ENCODE measurements at regions not wholly inside any gene's neighbourhood (a gene's known extent, or its start where the extent isn't known, plus 50 kb on each side); places are given as distances from the start of the nearest gene placed in this dataset.

DNA sequence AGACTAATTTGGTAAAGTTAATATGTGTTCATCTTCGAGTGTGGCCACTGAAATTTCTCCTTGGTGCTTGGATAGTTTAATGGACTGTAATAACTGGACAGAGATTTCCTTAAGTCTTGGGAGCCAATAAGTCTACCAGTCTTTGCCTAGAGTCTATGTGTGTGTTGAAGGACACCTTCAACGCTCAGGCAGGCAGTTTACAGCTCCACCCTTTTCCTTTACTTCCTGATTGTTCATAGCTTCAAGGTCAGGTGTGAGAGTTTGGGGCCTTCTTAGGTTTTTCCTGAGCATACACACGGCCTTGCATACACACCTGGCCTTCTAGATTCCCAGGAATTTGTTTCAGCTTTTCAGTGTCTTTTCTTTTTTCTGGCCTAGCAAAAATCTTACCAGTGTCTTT is 355.3 kb upstream of the AMOT start:
- TF ChIP-seq POLR2AphosphoS5 (IDR thresholded peaks at IDR 0.05; ENCODE audit: low read depth, low read length), result no peak
- no peak for TF ChIP-seq EZH2 (IDR thresholded peaks at IDR 0.05; ENCODE audit: low read depth, low read length, severe bottlenecking)
- TF ChIP-seq BRCA1 (IDR thresholded peaks at IDR 0.05; ENCODE audit: low read depth, low read length), result no peak
- TF ChIP-seq, protein P1, sequence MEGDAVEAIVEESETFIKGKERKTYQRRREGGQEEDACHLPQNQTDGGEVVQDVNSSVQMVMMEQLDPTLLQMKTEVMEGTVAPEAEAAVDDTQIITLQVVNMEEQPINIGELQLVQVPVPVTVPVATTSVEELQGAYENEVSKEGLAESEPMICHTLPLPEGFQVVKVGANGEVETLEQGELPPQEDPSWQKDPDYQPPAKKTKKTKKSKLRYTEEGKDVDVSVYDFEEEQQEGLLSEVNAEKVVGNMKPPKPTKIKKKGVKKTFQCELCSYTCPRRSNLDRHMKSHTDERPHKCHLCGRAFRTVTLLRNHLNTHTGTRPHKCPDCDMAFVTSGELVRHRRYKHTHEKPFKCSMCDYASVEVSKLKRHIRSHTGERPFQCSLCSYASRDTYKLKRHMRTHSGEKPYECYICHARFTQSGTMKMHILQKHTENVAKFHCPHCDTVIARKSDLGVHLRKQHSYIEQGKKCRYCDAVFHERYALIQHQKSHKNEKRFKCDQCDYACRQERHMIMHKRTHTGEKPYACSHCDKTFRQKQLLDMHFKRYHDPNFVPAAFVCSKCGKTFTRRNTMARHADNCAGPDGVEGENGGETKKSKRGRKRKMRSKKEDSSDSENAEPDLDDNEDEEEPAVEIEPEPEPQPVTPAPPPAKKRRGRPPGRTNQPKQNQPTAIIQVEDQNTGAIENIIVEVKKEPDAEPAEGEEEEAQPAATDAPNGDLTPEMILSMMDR (IDR thresholded peaks at IDR 0.05; ENCODE audit: control extremely low read depth in 1 of 3, insufficient read depth in 1 of 3, low read depth in 1 of 3, low read length in 3 of 3), result no peak
- no peak for TF ChIP-seq JUND (IDR thresholded peaks at IDR 0.05; ENCODE audit: low read length)
- TF ChIP-seq EP300 (IDR thresholded peaks at IDR 0.05; ENCODE audit: borderline replicate concordance in 1 of 2, low read depth in 2 of 2, low read length in 2 of 2), result no peak
- TF ChIP-seq CTBP2 (IDR thresholded peaks at IDR 0.05; ENCODE audit: borderline replicate concordance, insufficient read depth, insufficient read length, low read length), result no peak
- no peak for TF ChIP-seq NRF1 (IDR thresholded peaks at IDR 0.05; ENCODE audit: low read depth, low read length)
- no peak for TF ChIP-seq NANOG (IDR thresholded peaks at IDR 0.05; ENCODE audit: insufficient read depth, low read depth, low read length, poor library complexity, severe bottlenecking)
- TF ChIP-seq SP1 (IDR thresholded peaks at IDR 0.05; ENCODE audit: low read depth, low read length), result no peak
- TF ChIP-seq, protein P2, sequence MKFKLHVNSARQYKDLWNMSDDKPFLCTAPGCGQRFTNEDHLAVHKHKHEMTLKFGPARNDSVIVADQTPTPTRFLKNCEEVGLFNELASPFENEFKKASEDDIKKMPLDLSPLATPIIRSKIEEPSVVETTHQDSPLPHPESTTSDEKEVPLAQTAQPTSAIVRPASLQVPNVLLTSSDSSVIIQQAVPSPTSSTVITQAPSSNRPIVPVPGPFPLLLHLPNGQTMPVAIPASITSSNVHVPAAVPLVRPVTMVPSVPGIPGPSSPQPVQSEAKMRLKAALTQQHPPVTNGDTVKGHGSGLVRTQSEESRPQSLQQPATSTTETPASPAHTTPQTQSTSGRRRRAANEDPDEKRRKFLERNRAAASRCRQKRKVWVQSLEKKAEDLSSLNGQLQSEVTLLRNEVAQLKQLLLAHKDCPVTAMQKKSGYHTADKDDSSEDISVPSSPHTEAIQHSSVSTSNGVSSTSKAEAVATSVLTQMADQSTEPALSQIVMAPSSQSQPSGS (IDR thresholded peaks at IDR 0.05; ENCODE audit: low read length), result no peak
- TF ChIP-seq POLR2A (IDR thresholded peaks at IDR 0.05; ENCODE audit: control extremely low read depth in 1 of 2, low read depth in 2 of 2, low read length in 2 of 2), result no peak
- TF ChIP-seq RFX5 (IDR thresholded peaks at IDR 0.05; ENCODE audit: borderline replicate concordance, low read depth, low read length), result no peak
- TF ChIP-seq YY1 (IDR thresholded peaks at IDR 0.05; ENCODE audit: low read depth, low read length), result no peak
